IMR-90 (cell line): ENCODE measurements at regions not wholly inside any gene's neighbourhood (a gene's known extent, or its start where the extent isn't known, plus 50 kb on each side); places are given as distances from the start of the nearest gene placed in this dataset.

Experiments used
- ATAC-seq: fragments of 200-7000 bp; cut with Tn5 transposase; 2 replicates; pipeline ENCODE4 v1.9.1; 2020; ENCODE audit warnings: low read depth, mild to moderate bottlenecking, moderate library complexity
- BruUV-seq: library from RNA; stranded (reverse); fragments of 400-500 nt; replicated peaks from 2 replicates; lab custom pipeline; 2021; lab: Mats Ljungman, UMichigan
- CTCF ChIA-PET: fragments of 300-600 bp; formaldehyde crosslinking; extraction: SDS; loops from one replicate; lab custom pipeline; 2021; ENCODE audit warnings: antibody characterized with exemption; lab: Yijun Ruan, JAX
- POLR2A ChIA-PET: fragments of 300-600 bp; sonication (Branson Sonifier 250); formaldehyde crosslinking; loops from one replicate; lab custom pipeline; 2022; ENCODE audit warnings: antibody characterized with exemption; ENCODE audit not compliant: unreplicated experiment; lab: Charles Lee
- DNase-seq: peaks from one replicate; pipeline ENCODE4 v3.0.0; 2013
- H2AFZ ChIP-seq: replicated peaks from 2 replicates; pipeline ENCODE3; 2013; ENCODE audit warnings: low read length, mild to moderate bottlenecking; ENCODE audit not compliant: poor library complexity
- H2AK5ac ChIP-seq: 2 replicates; pipeline ENCODE4 v1.6.1; 2013; ENCODE audit warnings: low read depth, low read length, inconsistent platforms
- H2AK9ac ChIP-seq: replicated peaks from 2 replicates; pipeline ENCODE3; 2013; ENCODE audit warnings: mild to moderate bottlenecking, low read depth, low read length, moderate library complexity; ENCODE audit not compliant: poor library complexity
- H2BK120ac ChIP-seq: 2 replicates; pipeline ENCODE4 v1.6.1; 2013; ENCODE audit warnings: low read depth, low read length, inconsistent platforms
- H2BK15ac ChIP-seq: 3 replicates; pipeline ENCODE4 v1.6.1; 2013; ENCODE audit warnings: low read depth, low read length, inconsistent platforms
- H2BK20ac ChIP-seq: 2 replicates; pipeline ENCODE4 v1.6.1; 2013; ENCODE audit warnings: low read depth, mild to moderate bottlenecking, inconsistent platforms, low read length, moderate library complexity
- H2BK5ac ChIP-seq: 2 replicates; pipeline ENCODE4 v1.6.1; 2013; ENCODE audit warnings: mild to moderate bottlenecking, low read depth, low read length, inconsistent platforms; ENCODE audit not compliant: poor library complexity, severe bottlenecking
- H3K14ac ChIP-seq: replicated peaks from 2 replicates; pipeline ENCODE4 v1.6.1; 2013; ENCODE audit warnings: low read depth, low read length, inconsistent platforms
- H3K18ac ChIP-seq: 2 replicates; pipeline ENCODE4 v1.6.1; 2013; ENCODE audit warnings: low read depth, low read length, control low read depth
- H3K23ac ChIP-seq: 2 replicates; pipeline ENCODE4 v1.6.1; 2013; ENCODE audit warnings: low read depth, low read length, inconsistent platforms
- H3K27ac ChIP-seq: 2 replicates; pipeline ENCODE4 v1.5.1; 2013; ENCODE audit warnings: mild to moderate bottlenecking, control low read depth, low read length; ENCODE audit not compliant: insufficient read depth
- H3K27me3 ChIP-seq: 2 replicates; pipeline ENCODE4 v1.6.1; 2013; ENCODE audit warnings: low read length; ENCODE audit not compliant: control insufficient read depth, insufficient read depth
- H3K36me3 ChIP-seq: 2 replicates; pipeline ENCODE4 v1.6.1; 2013; ENCODE audit warnings: low read length, mixed read lengths; ENCODE audit not compliant: control insufficient read depth, insufficient read depth
- H3K4ac ChIP-seq: 2 replicates; pipeline ENCODE4 v1.6.1; 2013; ENCODE audit warnings: low read depth, low read length, inconsistent platforms
- H3K4me1 ChIP-seq: 2 replicates; pipeline ENCODE4 v1.6.1; 2013; ENCODE audit warnings: low read length, mixed read lengths; ENCODE audit not compliant: control insufficient read depth, insufficient read depth
- H3K4me2 ChIP-seq: 2 replicates; pipeline ENCODE4 v1.6.1; 2013; ENCODE audit warnings: low read depth, mild to moderate bottlenecking, control low read depth, low read length, moderate library complexity
- H3K4me3 ChIP-seq: 2 replicates; pipeline ENCODE4 v1.5.1; 2013; ENCODE audit warnings: low read depth, mild to moderate bottlenecking, control low read depth, low read length, moderate library complexity; ENCODE audit not compliant: insufficient read depth
- H3K56ac ChIP-seq: 2 replicates; pipeline ENCODE4 v1.6.1; 2013; ENCODE audit warnings: low read length, inconsistent platforms; ENCODE audit not compliant: insufficient read depth; ENCODE audit errors: extremely low read depth
- H3K79me1 ChIP-seq, 2 experiments: 2 replicates each; pipeline ENCODE4 v1.6.1; 2013; ENCODE audit warnings: low read length in 2 of 2, inconsistent platforms in 1 of 2, low read depth in 1 of 2
- H3K9ac ChIP-seq: 2 replicates; pipeline ENCODE4 v1.6.1; 2013; ENCODE audit warnings: low read depth, low read length, control low read depth
- H3K9me1 ChIP-seq: 2 replicates; pipeline ENCODE4 v1.6.1; 2013; ENCODE audit warnings: low read length, inconsistent platforms; ENCODE audit not compliant: insufficient read depth
- H3K9me3 ChIP-seq: 2 replicates; pipeline ENCODE4 v1.6.1; 2013; ENCODE audit warnings: low read length; ENCODE audit not compliant: control insufficient read depth, insufficient read depth
- H4K20me1 ChIP-seq: 2 replicates; pipeline ENCODE4 v1.6.1; 2013; ENCODE audit warnings: low read length, inconsistent platforms; ENCODE audit not compliant: insufficient read depth
- H4K5ac ChIP-seq: 2 replicates; pipeline ENCODE4 v1.6.1; 2013; ENCODE audit warnings: mild to moderate bottlenecking, low read depth, low read length, control low read depth
- H4K8ac ChIP-seq, 2 experiments: 2 replicates each; pipeline ENCODE4 v1.6.1; 2013; ENCODE audit warnings: low read depth in 2 of 2, low read length in 2 of 2, control low read depth in 1 of 2, inconsistent platforms in 1 of 2
- H4K91ac ChIP-seq: 2 replicates; pipeline ENCODE4 v1.6.1; 2013; ENCODE audit warnings: low read depth, low read length, inconsistent platforms; ENCODE audit not compliant: insufficient read depth
- MAZ ChIP-seq: IDR thresholded peaks from 2 replicates; pipeline ENCODE4 v1.6.1; 2012; ENCODE audit warnings: low read depth, mild to moderate bottlenecking, low read length, improper control_type of control experiment, moderate library complexity, borderline replicate concordance
- WGBS, 2 experiments: methylation state at CpG; one replicate each; pipeline versions ENCODE4 v1.1.5 to v1.1.7; 2013; ENCODE audit warnings: missing lambda C conversion rate in 2 of 2; ENCODE audit not compliant: insufficient read length in 1 of 2; ENCODE audit errors: extremely low coverage in 2 of 2; 5-methylcytosine and 5-hydroxymethylcytosine counted together
- dilution Hi-C: fragments of 300-500 bp; cut with HindIII; formaldehyde crosslinking; loops from one replicate; pipeline ENCODE4 v1.14.3; 2018; ENCODE audit warnings: low sequenced_read_pairs; ENCODE audit not compliant: unreplicated experiment
- in situ Hi-C: fragments of 300-500 bp; cut with MboI; formaldehyde crosslinking; loops from 3 replicates; pipeline ENCODE4 v1.14.3; 2019; ENCODE audit warnings: low sequenced_read_pairs, inconsistent platforms, mixed read lengths
- intact Hi-C: fragments of 100-400 bp; cut with micrococcal nuclease; formaldehyde crosslinking; loops from 2 replicates; pipeline ENCODE4 v1.10.0; 2022

- Histone ChIP-seq H4K8ac (no peak overlapping the region), H2BK15ac (no peak overlapping the region), H2AK5ac (no peak overlapping the region), H3K56ac (no peak overlapping the region), H3K23ac (no peak overlapping the region), H4K20me1 (no peaks in the 10 kb centered on the region), H3K14ac (no peak overlapping the region), H3K4me2 (no peak overlapping the region), H2BK5ac (no peak overlapping the region), H3K4ac (no peak overlapping the region), H2BK120ac (no peak overlapping the region), H3K27ac (no peak overlapping the region), H3K36me3 (no peaks in the 10 kb centered on the region), H3K9ac (no peak overlapping the region), H3K9me1 (no peaks in the 10 kb centered on the region), H3K18ac (no peak overlapping the region), H3K9me3 (no peaks in the 10 kb centered on the region), H2AFZ (no peak overlapping the region), H4K5ac (no peak overlapping the region), H3K27me3 (peaks cover 6% of the 10 kb centered on the region; the same call in 1 of the 2 replicates), H2BK20ac (no peak overlapping the region), H3K79me1 (no peaks in the 10 kb centered on the region), H4K91ac (no peak overlapping the region), H3K4me3 (no peak overlapping the region), H2AK9ac (no peak overlapping the region), H3K4me1 (no peaks in the 10 kb centered on the region)
- in situ Hi-C loops (no loop called here), intact Hi-C loops (no loop called here), dilution Hi-C loops (no loop called here)
- WGBS, 2 experiments, result no CpG with 5 or more reads among the region's 1 CpG
- ATAC-seq (no peak), DNase-seq (no peak)
- BruUV-seq, result no TSS peak
- ChIA-PET CTCF (no interaction called here), POLR2A (no interaction called here)
- TF ChIP-seq MAZ, result no peak
Observed at GRCh38 chr16:17606460-17606859, 135.7 kb upstream of the XYLT1 start.
